Activated CD8-positive, alpha-beta memory T cell treated with anti-CD3 and anti-CD28 coated beads, Interleukin-2, amount 50 U/mL, for 24 hours (primary cell): ENCODE measurements at regions not wholly inside any gene's neighbourhood (a gene's known extent, or its start where the extent isn't known, plus 50 kb on each side); places are given as distances from the start of the nearest gene placed in this dataset.

ENCODE experiments used
- DNase-seq: peaks from one replicate; pipeline ENCODE4 v3.0.0-alpha.2; 2020; ENCODE audit errors: extremely low read depth

DNA sequence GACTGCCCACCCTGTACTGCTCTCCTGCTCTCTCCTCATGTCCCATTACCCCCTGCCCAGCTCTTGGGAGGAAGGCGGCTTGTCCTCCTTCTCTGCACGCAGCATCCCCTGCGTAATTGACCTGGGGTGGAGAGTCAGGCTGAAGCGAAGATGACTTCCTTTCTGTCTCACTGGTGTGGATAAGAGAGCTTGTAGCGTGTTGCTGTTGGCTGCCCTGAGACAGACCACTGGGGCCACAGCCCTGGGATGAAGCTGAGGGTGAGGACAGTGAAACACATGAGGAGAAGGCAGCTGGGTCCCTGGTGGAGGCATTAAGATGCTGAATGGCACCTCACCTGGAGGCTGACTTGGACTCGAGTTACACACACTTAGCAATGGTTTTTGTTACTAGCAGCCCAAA lies 310.3 kb upstream of the ZNF32 start:
- no peak for DNase-seq

DNA sequence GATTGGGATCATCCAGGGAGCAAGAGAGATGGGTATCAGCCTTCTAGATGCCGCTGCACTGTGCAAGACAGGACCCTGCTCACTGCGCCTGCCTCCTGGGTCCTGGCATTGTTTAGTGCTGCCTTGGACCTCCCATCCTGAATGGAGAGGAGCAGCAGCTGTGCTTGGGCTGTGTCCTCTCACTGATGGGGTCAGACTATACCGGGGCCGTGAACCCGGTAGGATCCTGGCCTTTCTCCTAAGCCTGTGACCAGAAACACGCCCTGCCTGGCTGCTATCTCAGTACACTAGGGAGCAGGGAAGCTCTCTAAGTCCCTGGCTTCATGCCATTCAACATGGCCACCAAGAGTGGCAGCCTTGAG lies 309.4 kb upstream of the ZNF32 start:
- no peak for DNase-seq

DNA sequence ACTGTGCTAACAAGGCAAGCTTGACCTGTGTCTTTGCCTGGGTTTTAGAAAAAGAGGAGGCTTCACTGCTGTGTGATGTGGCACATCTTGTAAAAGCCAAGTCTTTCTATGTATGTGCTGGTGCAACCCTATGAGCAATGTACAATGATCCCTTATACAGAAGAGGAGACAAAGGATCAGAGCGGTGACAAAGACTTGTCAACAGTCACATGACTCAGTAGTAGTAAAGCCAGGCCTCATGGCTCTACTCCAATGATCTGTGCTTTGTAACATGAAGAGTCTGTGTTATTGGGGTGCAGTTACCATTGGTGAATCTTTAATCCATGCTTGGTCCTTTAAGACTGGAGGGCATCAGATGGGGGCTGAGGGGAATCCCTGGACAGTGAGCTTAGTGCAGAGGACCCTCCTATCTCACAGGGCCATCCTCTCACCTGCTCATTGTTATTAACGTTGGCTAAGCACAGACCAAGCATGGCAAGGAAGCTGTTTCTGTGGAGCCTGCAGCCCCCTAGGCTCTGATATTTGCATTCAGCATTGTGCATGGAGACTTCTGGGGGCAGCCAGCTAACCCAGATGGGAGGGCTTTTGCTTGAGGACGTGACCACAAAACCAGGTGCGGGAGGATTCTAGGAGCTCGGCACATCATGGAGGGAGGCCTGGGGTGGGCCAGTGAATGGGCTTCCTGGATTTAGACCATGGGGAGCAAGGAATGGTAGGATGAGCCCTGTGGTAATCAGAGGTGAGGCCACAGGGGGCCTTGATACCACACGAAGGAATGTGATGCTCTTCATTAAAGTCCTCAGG lies 308.8 kb upstream of the ZNF32 start:
- DNase-seq: no peak

GRCh38 chr10:43955978-43956377 lies 307.3 kb upstream of the ZNF32 start:
- DNase-seq: no peak

DNA sequence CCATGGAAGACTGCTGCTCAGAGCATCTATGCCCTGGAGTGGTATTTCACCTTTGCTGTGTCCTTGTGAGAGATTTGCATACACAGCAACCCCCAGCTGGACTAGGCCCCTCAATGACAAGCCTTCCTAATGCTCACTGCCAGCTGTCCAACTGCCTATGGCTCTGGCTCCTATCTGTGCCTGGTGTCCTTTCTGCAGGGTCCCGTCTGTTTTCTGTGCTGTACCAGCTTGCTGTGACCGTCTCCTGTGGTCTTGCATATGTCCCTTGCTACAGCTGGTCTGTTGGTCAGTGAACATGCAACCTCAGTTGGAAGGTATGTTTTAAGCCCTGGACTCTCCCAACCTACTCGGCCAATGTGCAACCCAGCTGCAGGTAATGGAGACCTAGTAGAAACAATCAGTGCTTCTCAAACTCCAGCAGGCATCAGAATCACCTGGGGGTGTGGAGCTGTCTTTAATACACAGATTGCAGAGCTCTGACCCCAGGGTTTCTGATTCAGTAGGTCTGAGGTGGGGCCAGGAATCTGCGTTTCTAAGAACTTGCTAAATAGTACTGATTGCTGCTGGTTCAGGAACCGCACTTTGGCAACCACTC lies 306.4 kb upstream of the ZNF32 start:
- DNase-seq: no peak

DNA sequence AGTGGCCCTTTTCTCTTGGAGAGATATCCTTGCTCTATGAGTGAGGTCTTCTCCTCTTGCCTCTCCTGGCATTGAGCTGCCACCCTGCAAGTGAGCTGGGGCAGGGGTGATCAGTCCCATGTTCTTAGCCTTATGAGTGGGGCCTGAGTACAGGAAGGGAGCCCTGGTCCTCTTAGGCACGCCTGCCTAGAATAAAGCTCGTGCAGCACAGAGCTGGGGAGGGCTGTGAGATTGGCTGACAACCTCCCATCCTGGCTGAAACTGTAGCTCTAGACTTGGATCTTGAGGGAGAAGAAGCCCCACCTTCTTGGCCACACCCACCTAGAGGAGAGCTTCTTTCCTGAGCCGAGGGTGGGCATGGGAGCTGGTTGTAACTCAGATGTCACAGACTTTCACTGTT lies 305.0 kb upstream of the ZNF32 start:
- no peak for DNase-seq

DNA sequence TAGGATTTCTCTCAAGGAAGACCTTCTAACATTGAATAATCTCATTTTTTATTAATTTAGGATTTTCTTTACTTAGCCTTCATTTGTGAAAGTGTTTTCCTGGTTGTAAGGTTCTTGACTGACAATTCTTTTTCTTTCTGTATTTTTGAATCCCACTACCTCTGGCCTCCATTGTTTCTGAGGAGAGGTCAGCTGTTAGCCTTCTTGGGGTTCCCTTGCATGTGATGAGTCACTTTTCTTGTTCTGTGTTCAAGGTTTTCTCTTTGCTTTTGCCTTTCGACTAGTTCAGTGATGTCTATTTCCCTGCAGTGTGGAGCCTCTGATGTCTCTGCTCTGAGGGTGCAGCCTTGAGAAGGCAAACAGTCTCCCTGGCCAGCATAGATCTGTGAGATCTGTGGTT lies 304.1 kb upstream of the ZNF32 start:
- no peak for DNase-seq

DNA sequence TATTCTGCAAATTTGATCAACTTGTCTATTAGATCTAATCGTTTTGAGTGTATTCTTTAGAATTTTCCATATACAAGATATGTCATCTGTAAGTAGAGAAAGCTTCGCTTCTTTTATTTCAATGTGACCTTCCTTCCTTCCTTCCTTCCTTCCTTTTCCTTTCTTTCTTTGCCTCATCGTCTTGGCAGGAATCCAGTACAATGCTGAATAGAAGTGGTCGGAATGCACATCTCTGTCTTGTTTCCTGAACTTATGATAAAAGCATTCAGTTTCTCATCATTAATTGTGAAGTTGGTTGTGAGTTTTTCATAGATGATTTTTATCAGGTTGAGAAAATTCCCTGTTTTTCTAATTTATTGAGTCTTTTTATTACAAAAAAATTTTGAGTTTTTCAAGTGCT lies 300.7 kb upstream of the ZNF32 start:
- no peak for DNase-seq

- no peak for DNase-seq
Observed at GRCh38 chr10:43946445-43946844, 297.8 kb upstream of the ZNF32 start.

DNA sequence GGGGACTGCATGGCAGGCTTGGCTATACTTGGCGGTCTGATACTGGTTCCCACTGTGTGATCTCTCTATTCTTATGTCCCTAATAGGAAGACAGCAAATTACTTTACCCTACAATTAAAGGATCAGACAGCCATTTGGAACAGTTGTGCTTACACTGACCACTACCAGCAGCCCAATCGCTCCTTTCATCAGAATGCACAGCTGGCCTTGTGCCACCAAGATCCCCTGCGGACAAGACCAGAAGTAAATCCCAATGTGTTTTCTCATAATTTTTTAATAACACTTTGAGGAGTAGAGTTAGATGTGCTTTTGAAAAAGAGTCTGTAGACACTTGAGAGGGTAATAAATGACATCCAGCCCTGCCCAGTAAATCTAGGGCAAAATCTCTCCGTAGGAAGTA lies 297.2 kb upstream of the ZNF32 start:
- DNase-seq: no peak

DNA sequence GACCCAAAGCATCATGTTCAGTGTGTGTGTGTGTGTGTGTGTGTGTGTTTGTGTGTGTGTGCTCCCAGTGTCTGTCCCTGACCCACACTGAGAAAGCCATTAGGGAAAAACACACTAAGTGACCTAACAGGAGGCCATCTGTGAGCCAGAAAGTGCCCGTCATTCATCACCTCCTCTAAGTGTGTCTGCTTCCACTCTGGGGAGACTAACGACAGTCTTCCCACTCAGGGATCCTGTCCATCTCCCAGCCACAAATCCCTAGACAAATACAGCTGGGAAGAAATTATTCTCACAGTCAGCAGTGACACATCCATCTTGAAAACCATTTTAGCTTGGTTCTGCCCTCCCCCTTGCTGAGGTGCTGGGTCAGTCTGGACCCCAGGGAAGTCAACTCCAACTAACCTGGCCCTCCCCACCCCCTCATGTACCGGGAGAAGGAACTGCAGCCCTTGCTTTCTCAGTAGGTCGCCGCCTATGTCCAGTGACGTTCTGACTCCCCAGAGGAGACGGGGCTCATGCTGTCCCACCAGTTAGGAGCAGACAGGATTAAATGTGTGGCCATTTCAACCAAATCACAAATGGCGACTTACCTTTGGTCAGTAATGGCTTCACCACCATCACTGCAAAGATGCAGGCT lies 296.5 kb upstream of the ZNF32 start:
- no peak for DNase-seq

DNA sequence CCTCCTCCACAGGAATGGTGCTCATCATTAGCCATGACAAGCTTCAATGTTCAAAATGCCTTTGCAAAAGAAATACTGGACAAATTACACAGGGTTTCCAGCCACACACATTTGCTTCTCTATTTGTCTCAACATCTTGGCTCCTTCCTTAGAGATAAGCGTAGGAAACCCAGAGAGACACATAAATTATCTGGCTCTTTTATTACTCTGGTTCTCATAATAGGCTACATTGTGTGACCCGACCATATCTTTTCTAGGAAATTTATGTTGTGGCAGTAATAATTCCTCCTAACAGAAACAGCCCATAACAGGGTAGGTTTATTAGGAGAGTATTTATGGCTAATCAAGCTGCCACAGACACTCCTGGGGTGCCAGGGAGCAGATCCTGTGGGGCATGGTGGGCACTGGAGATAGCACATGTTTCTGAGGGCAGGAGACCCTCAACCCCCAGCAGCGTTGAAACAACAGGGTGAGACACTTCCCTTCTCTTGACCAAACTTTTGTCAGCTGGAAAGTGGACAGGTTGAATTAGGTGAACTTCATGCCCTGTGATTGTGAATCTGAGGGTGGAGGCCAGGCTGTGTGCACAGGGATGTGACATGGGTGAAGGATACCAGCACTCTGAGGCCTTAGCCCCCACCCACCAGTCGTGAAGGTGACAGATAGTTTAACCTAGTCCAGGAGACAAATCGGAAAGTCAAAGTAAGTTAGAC lies 295.9 kb upstream of the ZNF32 start:
- DNase-seq: no peak

DNA sequence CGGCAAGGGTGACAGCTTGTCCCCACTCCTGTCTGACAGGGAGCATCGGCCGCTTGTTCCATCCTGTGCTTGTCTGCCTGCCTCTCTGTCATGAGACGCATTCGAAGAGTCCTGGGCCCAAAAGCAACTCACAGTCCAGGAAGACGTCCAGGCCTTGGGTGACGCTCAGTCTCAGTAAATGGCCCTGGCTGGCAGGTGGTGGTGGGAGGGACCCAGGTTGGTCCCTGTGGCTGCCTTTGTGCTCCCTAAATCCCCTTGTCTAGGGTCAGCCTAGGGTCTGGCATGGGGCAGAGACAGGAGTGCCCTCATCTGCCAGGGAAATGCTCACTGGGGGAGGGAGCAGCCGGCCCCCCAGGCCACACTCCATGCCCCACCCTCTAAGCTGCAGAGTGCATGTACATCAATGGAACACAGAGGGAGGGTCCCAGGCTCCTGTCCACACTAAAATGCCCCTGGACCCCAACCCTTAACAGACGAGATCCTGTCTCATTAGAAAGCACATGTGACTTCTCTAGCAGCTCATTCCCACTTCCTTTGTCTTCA lies 295.2 kb upstream of the ZNF32 start:
- DNase-seq: no peak

GRCh38 chr10:43943119-43943817 lies 294.6 kb upstream of the ZNF32 start:
- no peak for DNase-seq

DNA sequence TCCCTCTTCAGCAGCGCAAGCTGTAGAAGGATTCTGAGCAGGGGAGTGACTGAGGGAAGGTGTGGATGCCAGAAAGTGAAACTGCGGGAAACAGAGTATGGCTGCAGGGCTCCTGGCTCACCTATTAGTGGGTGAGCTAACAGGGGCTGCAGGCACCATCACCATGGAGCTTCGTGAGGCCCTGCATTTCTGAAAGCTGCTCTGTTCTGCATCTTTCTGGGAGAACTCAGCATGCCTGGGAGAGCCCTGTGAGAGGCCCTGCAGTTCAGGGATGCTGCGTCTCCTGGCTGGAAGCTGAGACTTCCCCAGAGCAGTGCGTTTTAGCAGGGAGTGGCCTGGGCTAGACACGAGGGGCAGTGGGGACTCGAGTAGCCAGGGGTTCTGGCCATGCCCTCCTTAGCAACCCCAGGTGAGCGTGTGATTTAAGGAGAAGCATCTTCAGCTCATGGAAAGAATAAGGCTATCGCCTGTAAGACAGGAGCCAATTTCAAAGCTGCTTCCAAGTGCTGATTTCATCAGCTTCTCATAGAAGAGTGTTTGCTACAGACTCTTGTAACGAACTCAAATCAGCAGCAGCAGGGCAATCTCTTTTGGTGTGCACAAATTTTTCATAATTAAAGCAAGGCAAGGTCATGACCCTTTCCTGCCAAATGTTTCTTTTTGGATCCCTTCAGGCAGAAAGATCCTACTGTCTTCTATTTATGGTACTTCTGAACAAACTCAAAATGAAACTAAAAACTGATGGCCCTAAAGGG lies 293.6 kb upstream of the ZNF32 start:
- DNase-seq: no peak

GRCh38 chr10:43940898-43941837 lies 292.5 kb upstream of the ZNF32 start:
- no peak for DNase-seq

DNA sequence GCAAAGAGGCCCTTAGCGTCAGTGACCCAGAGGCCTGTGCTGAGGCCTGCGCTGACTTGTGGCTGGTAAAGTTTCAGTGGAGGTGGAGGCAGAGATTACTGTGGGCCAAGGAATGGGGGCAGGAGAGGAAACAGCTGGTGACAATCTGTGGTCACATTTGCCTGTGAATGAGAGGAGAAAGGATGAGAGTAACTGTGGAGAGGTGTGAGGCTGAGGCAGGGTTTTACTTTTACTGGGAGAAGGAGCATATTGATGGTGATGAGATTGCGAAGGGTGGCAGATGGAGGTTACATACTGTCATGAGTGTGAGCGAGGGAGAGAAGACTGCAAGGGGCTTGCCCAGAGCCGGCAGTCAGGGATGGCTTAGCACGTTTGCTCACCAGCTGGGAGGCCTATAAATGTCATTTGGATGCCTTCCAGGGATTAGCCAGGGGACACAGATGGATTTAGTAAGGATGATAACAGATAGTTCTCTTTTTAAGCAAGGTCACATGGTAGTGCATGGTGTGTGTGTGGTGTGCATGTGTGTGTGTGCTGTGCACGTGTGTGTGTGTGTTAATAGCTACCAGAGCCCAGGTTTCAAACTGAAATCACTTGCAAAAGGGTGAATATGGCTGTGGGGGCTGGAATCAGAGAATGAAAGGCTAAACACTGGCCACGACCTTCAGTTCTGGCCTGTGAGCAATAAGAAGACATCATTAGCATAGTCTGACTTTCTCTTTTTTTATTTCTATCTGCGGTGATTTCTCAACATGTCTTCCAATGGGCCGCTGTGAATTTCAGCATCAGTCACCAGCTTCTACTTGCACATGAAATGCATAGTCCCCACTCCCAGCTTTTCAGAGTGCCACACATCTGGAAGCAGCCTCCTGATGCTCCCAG lies 291.5 kb upstream of the ZNF32 start:
- no peak for DNase-seq

- DNase-seq: no peak
Observed at GRCh38 chr10:43939389-43939938, 290.8 kb upstream of the ZNF32 start.

DNA sequence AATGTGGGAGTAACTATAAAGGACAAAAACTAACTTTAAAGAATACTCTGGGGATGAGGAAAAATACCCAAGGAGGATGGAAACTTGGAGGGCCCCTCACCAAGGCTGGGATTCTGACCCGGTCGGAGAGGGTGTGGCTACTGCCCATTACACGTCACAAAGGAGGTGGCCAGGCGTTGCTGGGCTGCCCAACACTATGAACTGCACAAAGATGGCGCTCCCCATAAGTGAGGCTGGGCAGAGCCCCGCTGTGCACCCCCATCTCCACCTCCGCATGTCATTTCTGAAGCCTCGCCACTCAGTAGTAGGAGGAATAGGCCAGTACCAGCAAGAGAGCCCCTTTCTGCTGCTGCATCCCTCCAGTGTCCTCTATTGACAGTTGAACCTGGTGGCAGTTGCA lies 290.1 kb upstream of the ZNF32 start:
- DNase-seq: no peak
